Endothelial cell of umbilical vein (primary cell): ENCODE measurements at regions not wholly inside any gene's neighbourhood (a gene's known extent, or its start where the extent isn't known, plus 50 kb on each side); places are given as distances from the start of the nearest gene placed in this dataset.

Source experiments
- BruUV-seq: library from RNA; stranded (reverse); fragments of 400-500 nt; replicated peaks from 2 replicates; lab custom pipeline; 2021; lab: Mats Ljungman, UMichigan
- CTCF ChIA-PET: fragments of 300-600, 350-600 bp; sonication (Branson Sonifier 250); formaldehyde crosslinking; loops from one replicate; lab custom pipeline; 2021; ENCODE audit warnings: antibody characterized with exemption, inconsistent platforms; lab: Charles Lee
- POLR2A ChIA-PET: fragments of 300-600, 350-600 bp; sonication (Branson Sonifier 250); formaldehyde crosslinking; loops from one replicate; lab custom pipeline; 2021; ENCODE audit warnings: antibody characterized with exemption, inconsistent platforms; lab: Charles Lee
- DNase-seq: peaks from one replicate; pipeline ENCODE4 v3.0.0-alpha.2; 2011; ENCODE audit warnings: low read depth, low spot score
- FAIRE-seq: peaks from 2 replicates; lab custom pipeline; 2011; peaks lifted over from hg19 to GRCh38; lab: Jason Lieb, UNC
- H2AFZ ChIP-seq: 2 replicates; pipeline ENCODE4 v1.6.0; 2012; ENCODE audit warnings: low read depth, low read length, control low read depth, inconsistent platforms
- H3K27ac ChIP-seq: 2 replicates; pipeline ENCODE4 v1.5.1; 2011; ENCODE audit warnings: low read depth, mild to moderate bottlenecking, control low read depth, low read length, moderate library complexity; ENCODE audit not compliant: insufficient read depth
- H3K27me3 ChIP-seq, 2 experiments: 2 replicates each; pipeline versions ENCODE4 v1.6.0 to v1.6.1; 2011; ENCODE audit warnings: low read length in 2 of 2, mixed read lengths in 1 of 2; ENCODE audit not compliant: control insufficient read depth in 2 of 2, insufficient read depth in 2 of 2
- H3K36me3 ChIP-seq, 2 experiments: 2 replicates in 1 of 2; 3 replicates in 1 of 2; pipeline ENCODE4 v1.5.1; 2011; ENCODE audit warnings: low read length in 2 of 2, mild to moderate bottlenecking in 1 of 2, moderate library complexity in 1 of 2; ENCODE audit not compliant: control insufficient read depth in 2 of 2, insufficient read depth in 2 of 2; ENCODE audit errors: extremely low read depth in 1 of 2
- H3K4me1 ChIP-seq: 3 replicates; pipeline ENCODE4 v1.5.1; 2011; ENCODE audit warnings: mild to moderate bottlenecking, low read length; ENCODE audit not compliant: control insufficient read depth, insufficient read depth; ENCODE audit errors: extremely low read depth
- H3K4me2 ChIP-seq: 2 replicates; pipeline ENCODE4 v1.6.1; 2011; ENCODE audit warnings: low read length, control low read depth, mixed read lengths; ENCODE audit not compliant: insufficient read depth
- H3K4me3 ChIP-seq, 3 experiments: fragments of 200-600 bp in 1 of 3; sonication (generic), shearing (Covaris generic) in 1 of 3; replicated peaks in 1 of 3; 2 replicates each; pipeline ENCODE4 v1.5.1; 2011 to 2016; ENCODE audit warnings: control low read depth in 3 of 3, low read length in 3 of 3, mild to moderate bottlenecking in 2 of 3, inconsistent platforms in 1 of 3, low read depth in 1 of 3, moderate library complexity in 1 of 3; ENCODE audit not compliant: insufficient read depth in 1 of 3
- H3K79me2 ChIP-seq: 2 replicates; pipeline ENCODE4 v1.6.0; 2012; ENCODE audit warnings: low read length, inconsistent platforms; ENCODE audit not compliant: control insufficient read depth, insufficient read depth
- H3K9ac ChIP-seq: replicated peaks from 2 replicates; pipeline ENCODE3; 2011; ENCODE audit warnings: low read length, control low read depth; ENCODE audit not compliant: insufficient read depth; ENCODE audit errors: extremely low read depth
- H3K9me1 ChIP-seq: replicated peaks from 3 replicates; pipeline ENCODE4 v1.6.0; 2011; ENCODE audit warnings: mild to moderate bottlenecking, low read length; ENCODE audit not compliant: control insufficient read depth, insufficient read depth; ENCODE audit errors: extremely low read depth
- H3K9me3 ChIP-seq: replicated peaks from 2 replicates; pipeline ENCODE4 v1.5.1; 2012; ENCODE audit warnings: low read length, inconsistent platforms; ENCODE audit not compliant: control insufficient read depth, insufficient read depth
- H4K20me1 ChIP-seq: replicated peaks from 2 replicates; pipeline ENCODE3; 2011; ENCODE audit warnings: mild to moderate bottlenecking, low read length; ENCODE audit not compliant: control insufficient read depth, insufficient read depth; ENCODE audit errors: extremely low read depth
- EZH2 ChIP-seq: IDR thresholded peaks from 2 replicates; pipeline ENCODE4 v1.6.1; 2012; ENCODE audit warnings: borderline replicate concordance, low read depth, mild to moderate bottlenecking, moderate library complexity, low read length, inconsistent platforms; ENCODE audit not compliant: severe bottlenecking
- FOS ChIP-seq: IDR thresholded peaks from 2 replicates; pipeline ENCODE4 v1.6.1; 2011; ENCODE audit warnings: mild to moderate bottlenecking, low read length, moderate library complexity, borderline replicate concordance; ENCODE audit not compliant: insufficient read depth
- GATA2 ChIP-seq: IDR thresholded peaks from 2 replicates; pipeline ENCODE4 v1.7.0; 2011; ENCODE audit warnings: low read depth, mild to moderate bottlenecking, moderate library complexity, mixed read lengths, low read length; ENCODE audit not compliant: insufficient read length, insufficient read depth
- JUN ChIP-seq: IDR thresholded peaks from 2 replicates; pipeline ENCODE4 v1.6.1; 2011; ENCODE audit warnings: borderline replicate concordance, low read depth; ENCODE audit not compliant: insufficient read length, insufficient read depth
- MYC ChIP-seq: IDR thresholded peaks from one replicate; pipeline ENCODE4 v1.6.1; 2011; ENCODE audit warnings: mild to moderate bottlenecking, low read depth, low read length
- POLR2A ChIP-seq: IDR thresholded peaks from 2 replicates; pipeline ENCODE4 v1.6.1; 2012; ENCODE audit warnings: low read depth, mild to moderate bottlenecking, control low read depth, low read length
- POLR2AphosphoS5 ChIP-seq: IDR thresholded peaks from 2 replicates; pipeline ENCODE4 v1.6.1; 2012; ENCODE audit warnings: low read depth, mild to moderate bottlenecking, control low read depth, low read length, moderate library complexity; ENCODE audit not compliant: insufficient read depth
- dilution Hi-C: fragments of 300-500 bp; cut with MboI; formaldehyde crosslinking; loops from one replicate; pipeline ENCODE4 v1.15.0; 2019; ENCODE audit warnings: low sequenced_read_pairs; ENCODE audit not compliant: extremely low pct_ligation_motif_present
- intact Hi-C: fragments of 100-400 bp; cut with micrococcal nuclease; formaldehyde crosslinking; loops from one replicate; pipeline ENCODE4 v1.10.0; 2022
- TF ChIP-seq, protein P1 (sequence below), 2 donors: IDR thresholded peaks; 1 replicate in 1 of 2; 2 replicates in 1 of 2; pipeline ENCODE4 v1.5.1; 2011; ENCODE audit warnings: low read length in 2 of 2, mild to moderate bottlenecking in 2 of 2, moderate library complexity in 2 of 2, control low read depth in 1 of 2, inconsistent platforms in 1 of 2, low read depth in 1 of 2; ENCODE audit not compliant: insufficient read depth in 1 of 2; ENCODE audit errors: extremely low read depth in 1 of 2
- TF ChIP-seq, protein P2 (sequence below): IDR thresholded peaks from 2 replicates; pipeline ENCODE4 v1.6.1; 2011; ENCODE audit not compliant: insufficient read depth, insufficient read length

DNA sequence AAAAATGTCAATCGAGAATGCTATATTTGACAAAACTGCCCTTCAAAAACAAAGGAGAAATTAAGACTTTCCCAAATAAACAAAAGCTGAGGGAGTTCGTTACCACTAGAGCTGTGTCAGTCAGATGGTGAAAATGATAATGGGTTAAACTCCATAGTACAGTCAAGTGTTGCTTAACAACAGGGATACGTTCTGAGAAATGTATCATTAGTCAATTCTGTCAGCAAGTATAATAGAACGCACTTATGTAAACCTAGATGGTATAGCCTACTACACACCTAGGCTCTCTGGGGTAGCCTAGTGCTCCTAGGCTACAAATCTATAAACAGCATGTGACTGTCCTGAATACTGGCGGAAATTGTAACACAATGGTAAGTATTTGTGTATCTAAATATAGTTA lies 138.7 kb downstream of the DRD1 start:
- TF ChIP-seq EZH2: no peak
- TF ChIP-seq, protein P1, sequence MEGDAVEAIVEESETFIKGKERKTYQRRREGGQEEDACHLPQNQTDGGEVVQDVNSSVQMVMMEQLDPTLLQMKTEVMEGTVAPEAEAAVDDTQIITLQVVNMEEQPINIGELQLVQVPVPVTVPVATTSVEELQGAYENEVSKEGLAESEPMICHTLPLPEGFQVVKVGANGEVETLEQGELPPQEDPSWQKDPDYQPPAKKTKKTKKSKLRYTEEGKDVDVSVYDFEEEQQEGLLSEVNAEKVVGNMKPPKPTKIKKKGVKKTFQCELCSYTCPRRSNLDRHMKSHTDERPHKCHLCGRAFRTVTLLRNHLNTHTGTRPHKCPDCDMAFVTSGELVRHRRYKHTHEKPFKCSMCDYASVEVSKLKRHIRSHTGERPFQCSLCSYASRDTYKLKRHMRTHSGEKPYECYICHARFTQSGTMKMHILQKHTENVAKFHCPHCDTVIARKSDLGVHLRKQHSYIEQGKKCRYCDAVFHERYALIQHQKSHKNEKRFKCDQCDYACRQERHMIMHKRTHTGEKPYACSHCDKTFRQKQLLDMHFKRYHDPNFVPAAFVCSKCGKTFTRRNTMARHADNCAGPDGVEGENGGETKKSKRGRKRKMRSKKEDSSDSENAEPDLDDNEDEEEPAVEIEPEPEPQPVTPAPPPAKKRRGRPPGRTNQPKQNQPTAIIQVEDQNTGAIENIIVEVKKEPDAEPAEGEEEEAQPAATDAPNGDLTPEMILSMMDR (IDR thresholded peaks at IDR 0.05; ENCODE audit: extremely low read depth in 1 of 2, insufficient read depth in 1 of 2, low read depth in 1 of 2, low read length in 2 of 2): no peak
- TF ChIP-seq FOS: no peak
- TF ChIP-seq POLR2A: no peak
- TF ChIP-seq POLR2AphosphoS5: no peak
- no peak for TF ChIP-seq JUN
- TF ChIP-seq, protein P2, sequence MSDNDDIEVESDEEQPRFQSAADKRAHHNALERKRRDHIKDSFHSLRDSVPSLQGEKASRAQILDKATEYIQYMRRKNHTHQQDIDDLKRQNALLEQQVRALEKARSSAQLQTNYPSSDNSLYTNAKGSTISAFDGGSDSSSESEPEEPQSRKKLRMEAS: no peak
- no peak for TF ChIP-seq MYC
- TF ChIP-seq GATA2: no peak
- no peak for DNase-seq
- Histone ChIP-seq H3K9me1 (no peaks in the 10 kb centered on the region), H3K4me3 (no peak overlapping the region), H3K79me2 (no peaks in the 10 kb centered on the region), H4K20me1 (no peaks in the 10 kb centered on the region), H3K27me3 (no peaks in the 10 kb centered on the region), H3K9ac (no peak overlapping the region), H3K36me3 (no peaks in the 10 kb centered on the region), H3K9me3 (no peaks in the 10 kb centered on the region), H3K4me1 (no peaks in the 10 kb centered on the region), H3K4me2 (no peak overlapping the region), H2AFZ (no peak overlapping the region), H3K27ac (no peak overlapping the region)
- dilution Hi-C loops (no loop called here), intact Hi-C loops (no loop called here)
- POLR2A ChIA-PET: no interaction called here
- no peak for FAIRE-seq
- BruUV-seq: no TSS peak
- CTCF ChIA-PET: no interaction called here
